ENCODE measurements at regions not wholly inside any gene's neighbourhood (a gene's known extent, or its start where the extent isn't known, plus 50 kb on each side); places are given as distances from the start of the nearest gene placed in this dataset.

GRCh38 chr4:136371231-136371630, 1161.1 kb downstream of the PCDH18 start:
- Histone ChIP-seq H3K9me3 (replicated peaks) (no peaks in the 10 kb centered on the region), H3K27ac (replicated peaks) (no peak overlapping the region), H3K27me3 (ENCODE audit: low read depth) (no peaks in the 10 kb centered on the region), H3K4me3 (no peak overlapping the region), H3K4me1 (no peaks in the 10 kb centered on the region), H3K36me3 (no peaks in the 10 kb centered on the region)
- intact Hi-C loops (cut with micrococcal nuclease): no loop called here
- TF ChIP-seq, protein P1, sequence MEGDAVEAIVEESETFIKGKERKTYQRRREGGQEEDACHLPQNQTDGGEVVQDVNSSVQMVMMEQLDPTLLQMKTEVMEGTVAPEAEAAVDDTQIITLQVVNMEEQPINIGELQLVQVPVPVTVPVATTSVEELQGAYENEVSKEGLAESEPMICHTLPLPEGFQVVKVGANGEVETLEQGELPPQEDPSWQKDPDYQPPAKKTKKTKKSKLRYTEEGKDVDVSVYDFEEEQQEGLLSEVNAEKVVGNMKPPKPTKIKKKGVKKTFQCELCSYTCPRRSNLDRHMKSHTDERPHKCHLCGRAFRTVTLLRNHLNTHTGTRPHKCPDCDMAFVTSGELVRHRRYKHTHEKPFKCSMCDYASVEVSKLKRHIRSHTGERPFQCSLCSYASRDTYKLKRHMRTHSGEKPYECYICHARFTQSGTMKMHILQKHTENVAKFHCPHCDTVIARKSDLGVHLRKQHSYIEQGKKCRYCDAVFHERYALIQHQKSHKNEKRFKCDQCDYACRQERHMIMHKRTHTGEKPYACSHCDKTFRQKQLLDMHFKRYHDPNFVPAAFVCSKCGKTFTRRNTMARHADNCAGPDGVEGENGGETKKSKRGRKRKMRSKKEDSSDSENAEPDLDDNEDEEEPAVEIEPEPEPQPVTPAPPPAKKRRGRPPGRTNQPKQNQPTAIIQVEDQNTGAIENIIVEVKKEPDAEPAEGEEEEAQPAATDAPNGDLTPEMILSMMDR (IDR thresholded peaks at IDR 0.05; ENCODE audit: borderline replicate concordance): no peak
- DNase-seq: no peak

GRCh38 chr4:136369073-136369472, 1163.2 kb downstream of the PCDH18 start:
- Histone ChIP-seq H3K9me3 (replicated peaks) (no peaks in the 10 kb centered on the region), H3K4me1 (no peaks in the 10 kb centered on the region), H3K4me3 (no peak overlapping the region), H3K27me3 (ENCODE audit: low read depth) (no peaks in the 10 kb centered on the region), H3K27ac (replicated peaks) (no peak overlapping the region), H3K36me3 (no peaks in the 10 kb centered on the region)
- TF ChIP-seq, protein P1 (IDR thresholded peaks at IDR 0.05; ENCODE audit: borderline replicate concordance): no peak
- no peak for DNase-seq
- intact Hi-C loops (cut with micrococcal nuclease): no loop called here

GRCh38 chr4:136357556-136357955, 1174.7 kb downstream of the PCDH18 start:
- DNase-seq: no peak
- TF ChIP-seq, protein P1 (IDR thresholded peaks at IDR 0.05; ENCODE audit: borderline replicate concordance): no peak
- H3K9me3 ChIP-seq (replicated peaks): no peaks in the 10 kb centered on the region
- no peaks in the 10 kb centered on the region for H3K36me3 ChIP-seq
- intact Hi-C loops (cut with micrococcal nuclease): no loop called here
- H3K27ac ChIP-seq (replicated peaks): no peak overlapping the region
- no peak overlapping the region for H3K4me3 ChIP-seq
- H3K4me1 ChIP-seq: no peaks in the 10 kb centered on the region
- H3K27me3 ChIP-seq (ENCODE audit: low read depth): no peaks in the 10 kb centered on the region

DNA sequence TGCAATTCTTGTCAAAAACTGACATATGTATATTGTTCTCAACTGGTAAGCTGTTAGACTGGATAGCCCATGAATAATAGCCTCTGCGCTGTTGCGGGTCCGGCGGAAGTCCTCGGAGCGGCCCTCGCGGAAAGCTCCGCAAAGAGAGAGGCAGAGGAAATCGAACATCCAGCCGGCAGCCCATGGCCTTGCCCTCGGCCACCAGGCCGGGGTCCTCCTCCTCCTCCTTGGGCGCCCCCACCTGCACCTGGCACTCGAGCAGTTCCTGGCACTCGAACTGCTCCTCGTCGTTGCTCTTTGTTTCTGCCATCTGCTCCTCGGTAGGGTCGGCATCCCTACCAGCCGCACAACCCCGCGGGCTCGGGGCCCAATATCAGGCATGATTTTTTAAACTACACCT, 1176.3 kb downstream of the PCDH18 start:
- TF ChIP-seq, protein P1 (IDR thresholded peaks at IDR 0.05; ENCODE audit: borderline replicate concordance): no peak

DNA sequence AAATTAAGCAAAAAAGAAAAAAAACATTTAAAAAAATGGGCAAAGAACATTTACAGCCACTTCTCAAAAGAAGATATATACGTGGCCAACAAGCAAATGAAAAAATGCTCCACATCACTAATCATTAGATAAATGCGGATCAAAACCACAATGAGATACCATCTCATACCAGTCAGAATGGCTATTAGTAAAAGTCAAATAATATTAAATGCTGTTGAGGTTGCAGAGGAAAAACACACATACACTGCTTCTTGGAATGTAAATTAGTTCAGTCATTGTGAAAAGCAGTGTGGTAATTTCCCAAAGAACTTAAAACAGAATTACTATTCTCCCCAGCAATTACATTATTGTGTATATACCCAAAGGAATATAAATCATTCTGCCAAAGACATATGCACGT, 1189.0 kb downstream of the PCDH18 start:
- H3K27ac ChIP-seq (replicated peaks): no peak overlapping the region
- no peaks in the 10 kb centered on the region for H3K4me1 ChIP-seq
- H3K9me3 ChIP-seq (replicated peaks): peaks cover 16% of the 10 kb centered on the region
- no peaks in the 10 kb centered on the region for H3K36me3 ChIP-seq
- intact Hi-C loops (cut with micrococcal nuclease): no loop called here
- TF ChIP-seq, protein P1 (IDR thresholded peaks at IDR 0.05; ENCODE audit: borderline replicate concordance): no peak
- no peak overlapping the region for H3K4me3 ChIP-seq
- H3K27me3 ChIP-seq (ENCODE audit: low read depth): no peaks in the 10 kb centered on the region
- DNase-seq: no peak

More for the DNA sequence above, 1176.3 kb downstream of the PCDH18 start:
- DNase-seq: no peak
- H3K27me3 ChIP-seq (ENCODE audit: low read depth): no peaks in the 10 kb centered on the region
- H3K4me3 ChIP-seq: no peak overlapping the region
- H3K27ac ChIP-seq (replicated peaks): no peak overlapping the region
- H3K36me3 ChIP-seq: no peaks in the 10 kb centered on the region
- no peaks in the 10 kb centered on the region for H3K9me3 ChIP-seq (replicated peaks)
- H3K4me1 ChIP-seq: no peaks in the 10 kb centered on the region
- intact Hi-C loops (cut with micrococcal nuclease): no loop called here

GRCh38 chr4:136342666-136343065, 1189.6 kb downstream of the PCDH18 start:
- no peak overlapping the region for H3K4me3 ChIP-seq
- H3K27ac ChIP-seq (replicated peaks): no peak overlapping the region
- H3K36me3 ChIP-seq: no peaks in the 10 kb centered on the region
- H3K4me1 ChIP-seq: no peaks in the 10 kb centered on the region
- intact Hi-C loops (cut with micrococcal nuclease): no loop called here
- H3K27me3 ChIP-seq (ENCODE audit: low read depth): no peaks in the 10 kb centered on the region
- TF ChIP-seq, protein P1 (IDR thresholded peaks at IDR 0.05; ENCODE audit: borderline replicate concordance): no peak
- H3K9me3 ChIP-seq (replicated peaks): peaks cover 16% of the 10 kb centered on the region
- DNase-seq: no peak
